ENCODE measurements at regions not wholly inside any gene's neighbourhood (a gene's known extent, or its start where the extent isn't known, plus 50 kb on each side); places are given as distances from the start of the nearest gene placed in this dataset.

- TF ChIP-seq, protein P1, sequence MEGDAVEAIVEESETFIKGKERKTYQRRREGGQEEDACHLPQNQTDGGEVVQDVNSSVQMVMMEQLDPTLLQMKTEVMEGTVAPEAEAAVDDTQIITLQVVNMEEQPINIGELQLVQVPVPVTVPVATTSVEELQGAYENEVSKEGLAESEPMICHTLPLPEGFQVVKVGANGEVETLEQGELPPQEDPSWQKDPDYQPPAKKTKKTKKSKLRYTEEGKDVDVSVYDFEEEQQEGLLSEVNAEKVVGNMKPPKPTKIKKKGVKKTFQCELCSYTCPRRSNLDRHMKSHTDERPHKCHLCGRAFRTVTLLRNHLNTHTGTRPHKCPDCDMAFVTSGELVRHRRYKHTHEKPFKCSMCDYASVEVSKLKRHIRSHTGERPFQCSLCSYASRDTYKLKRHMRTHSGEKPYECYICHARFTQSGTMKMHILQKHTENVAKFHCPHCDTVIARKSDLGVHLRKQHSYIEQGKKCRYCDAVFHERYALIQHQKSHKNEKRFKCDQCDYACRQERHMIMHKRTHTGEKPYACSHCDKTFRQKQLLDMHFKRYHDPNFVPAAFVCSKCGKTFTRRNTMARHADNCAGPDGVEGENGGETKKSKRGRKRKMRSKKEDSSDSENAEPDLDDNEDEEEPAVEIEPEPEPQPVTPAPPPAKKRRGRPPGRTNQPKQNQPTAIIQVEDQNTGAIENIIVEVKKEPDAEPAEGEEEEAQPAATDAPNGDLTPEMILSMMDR (IDR thresholded peaks at IDR 0.05; ENCODE audit: insufficient read depth, low read depth, low read length), result no peak
Observed at GRCh38 chr16:64878940-64879339, 242.9 kb downstream of the CDH11 start.

GRCh38 chr16:64872101-64872500 is 249.8 kb downstream of the CDH11 start:
- no peak for DNase-seq (ENCODE audit: low read depth)

More at GRCh38 chr16:64878940-64879339, 242.9 kb downstream of the CDH11 start:
- H3K4me3 ChIP-seq (ENCODE audit: low read depth, low read length), result no peak overlapping the region
- DNase-seq (ENCODE audit: low read depth), result no peak

DNA sequence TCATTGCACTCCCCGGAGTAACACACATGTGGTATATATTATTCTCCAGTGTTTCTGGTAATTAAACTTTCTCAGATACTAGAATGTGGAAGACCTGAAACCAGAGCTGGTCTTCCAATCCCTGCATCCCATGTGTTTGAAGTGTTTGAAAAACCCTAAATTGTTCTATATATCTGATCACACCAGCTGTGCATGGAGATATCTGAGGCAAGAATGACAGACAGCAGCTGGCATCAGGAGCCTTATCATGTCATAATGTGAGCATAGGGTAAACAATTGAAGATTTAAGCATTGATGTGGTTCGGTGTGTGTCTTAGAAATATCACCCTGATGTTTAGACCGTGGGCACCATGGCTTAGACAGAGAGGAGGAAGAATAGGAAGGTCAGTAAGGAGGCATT is 251.0 kb downstream of the CDH11 start:
- TF ChIP-seq, protein P1 (IDR thresholded peaks at IDR 0.05; ENCODE audit: insufficient read depth, low read depth, low read length), result no peak
- no peak overlapping the region for H3K4me3 ChIP-seq (ENCODE audit: low read depth, low read length)
- no peak for DNase-seq (ENCODE audit: low read depth)

More at GRCh38 chr16:64872101-64872500, 249.8 kb downstream of the CDH11 start:
- TF ChIP-seq, protein P1 (IDR thresholded peaks at IDR 0.05; ENCODE audit: insufficient read depth, low read depth, low read length), result no peak
- no peak overlapping the region for H3K4me3 ChIP-seq (ENCODE audit: low read depth, low read length)

DNA sequence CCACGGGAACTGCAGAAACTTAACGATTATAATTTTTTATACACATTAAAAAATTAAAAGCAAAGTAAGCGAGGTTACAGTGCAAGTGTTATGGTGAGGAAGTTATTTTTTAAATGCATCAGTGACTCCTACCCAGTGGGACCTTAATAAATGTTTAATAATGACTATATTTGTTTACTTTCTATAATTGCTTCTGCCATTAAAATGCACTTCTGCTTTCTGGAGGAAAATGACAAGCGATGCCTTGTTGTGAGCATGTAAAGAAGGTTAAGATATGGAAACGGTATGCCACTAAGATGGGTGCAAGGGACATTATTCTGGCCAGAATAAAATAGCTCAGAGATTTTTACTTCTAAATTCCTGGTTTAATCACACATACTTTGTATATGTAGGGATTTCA is 252.1 kb downstream of the CDH11 start:
- no peak for DNase-seq (ENCODE audit: low read depth)
- TF ChIP-seq, protein P1 (IDR thresholded peaks at IDR 0.05; ENCODE audit: insufficient read depth, low read depth, low read length), result no peak
- no peak overlapping the region for H3K4me3 ChIP-seq (ENCODE audit: low read depth, low read length)

DNA sequence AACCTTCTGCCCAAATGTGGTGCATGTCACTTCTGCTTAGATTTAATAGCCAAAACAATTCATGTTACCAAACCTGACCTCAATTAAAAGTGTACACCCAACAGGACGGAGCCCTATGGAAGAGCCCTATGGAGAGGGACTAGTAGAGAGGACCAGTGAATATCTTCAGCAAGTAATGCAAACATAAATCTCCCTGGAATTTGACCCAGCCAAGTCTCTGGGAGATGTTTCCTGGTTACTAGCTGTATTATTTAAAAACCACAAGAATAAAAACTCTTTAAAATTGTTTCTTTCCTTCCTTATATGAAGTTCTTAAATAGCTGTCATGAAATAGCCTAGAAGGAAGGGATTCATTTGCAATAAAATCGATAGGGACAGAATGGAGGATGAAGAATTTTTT is 255.8 kb downstream of the CDH11 start:
- DNase-seq (ENCODE audit: low read depth), result no peak
- H3K4me3 ChIP-seq (ENCODE audit: low read depth, low read length), result no peak overlapping the region
- TF ChIP-seq, protein P1 (IDR thresholded peaks at IDR 0.05; ENCODE audit: insufficient read depth, low read depth, low read length), result no peak

GRCh38 chr16:64865069-64865696 is 256.7 kb downstream of the CDH11 start:
- TF ChIP-seq, protein P1 (IDR thresholded peaks at IDR 0.05; ENCODE audit: insufficient read depth, low read depth, low read length), result no peak
- no peak for DNase-seq (ENCODE audit: low read depth)
- H3K4me3 ChIP-seq (ENCODE audit: low read depth, low read length), result no peak overlapping the region

Measured in fibroblast of villous mesenchyme (primary cell).